ENCODE measurements at regions not wholly inside any gene's neighbourhood (a gene's known extent, or its start where the extent isn't known, plus 50 kb on each side); places are given as distances from the start of the nearest gene placed in this dataset.

DNA sequence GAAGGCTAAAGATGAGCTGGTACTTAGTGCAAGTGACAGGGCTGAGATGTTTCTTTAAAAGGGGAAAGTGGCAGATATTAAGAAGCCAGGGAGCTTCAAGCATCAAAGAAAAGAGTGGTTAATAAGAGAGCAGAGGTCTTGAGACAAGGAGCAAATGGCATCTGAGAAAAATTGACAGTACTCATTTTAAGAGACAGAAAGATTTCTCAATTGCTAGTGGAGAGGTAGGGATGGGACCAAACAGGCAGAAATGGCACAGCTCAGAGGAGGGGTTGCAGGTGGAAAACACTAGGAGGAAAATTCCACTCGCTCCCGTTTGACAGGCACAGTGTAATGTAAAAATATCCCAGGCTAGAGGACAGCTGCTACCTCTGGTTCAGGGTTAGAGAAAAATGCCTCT, 593.4 kb upstream of the LRATD1 start:
- no peak for TF ChIP-seq POLR2A (IDR thresholded peaks at IDR 0.05)
- TF ChIP-seq, protein P1, sequence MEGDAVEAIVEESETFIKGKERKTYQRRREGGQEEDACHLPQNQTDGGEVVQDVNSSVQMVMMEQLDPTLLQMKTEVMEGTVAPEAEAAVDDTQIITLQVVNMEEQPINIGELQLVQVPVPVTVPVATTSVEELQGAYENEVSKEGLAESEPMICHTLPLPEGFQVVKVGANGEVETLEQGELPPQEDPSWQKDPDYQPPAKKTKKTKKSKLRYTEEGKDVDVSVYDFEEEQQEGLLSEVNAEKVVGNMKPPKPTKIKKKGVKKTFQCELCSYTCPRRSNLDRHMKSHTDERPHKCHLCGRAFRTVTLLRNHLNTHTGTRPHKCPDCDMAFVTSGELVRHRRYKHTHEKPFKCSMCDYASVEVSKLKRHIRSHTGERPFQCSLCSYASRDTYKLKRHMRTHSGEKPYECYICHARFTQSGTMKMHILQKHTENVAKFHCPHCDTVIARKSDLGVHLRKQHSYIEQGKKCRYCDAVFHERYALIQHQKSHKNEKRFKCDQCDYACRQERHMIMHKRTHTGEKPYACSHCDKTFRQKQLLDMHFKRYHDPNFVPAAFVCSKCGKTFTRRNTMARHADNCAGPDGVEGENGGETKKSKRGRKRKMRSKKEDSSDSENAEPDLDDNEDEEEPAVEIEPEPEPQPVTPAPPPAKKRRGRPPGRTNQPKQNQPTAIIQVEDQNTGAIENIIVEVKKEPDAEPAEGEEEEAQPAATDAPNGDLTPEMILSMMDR (IDR thresholded peaks at IDR 0.05) = no peak
- TF ChIP-seq POLR2AphosphoS5 (IDR thresholded peaks at IDR 0.05) = no peak
